HUDEP-2 (cell line): ENCODE measurements at regions not wholly inside any gene's neighbourhood (a gene's known extent, or its start where the extent isn't known, plus 50 kb on each side); places are given as distances from the start of the nearest gene placed in this dataset.

Source experiments
- DNase-seq, 76 experiments: peaks; one replicate each; lab custom pipeline; 2025; ENCODE audit not compliant: unreplicated experiment in 76 of 76; lab: John Stamatoyannopoulos, UW

DNA sequence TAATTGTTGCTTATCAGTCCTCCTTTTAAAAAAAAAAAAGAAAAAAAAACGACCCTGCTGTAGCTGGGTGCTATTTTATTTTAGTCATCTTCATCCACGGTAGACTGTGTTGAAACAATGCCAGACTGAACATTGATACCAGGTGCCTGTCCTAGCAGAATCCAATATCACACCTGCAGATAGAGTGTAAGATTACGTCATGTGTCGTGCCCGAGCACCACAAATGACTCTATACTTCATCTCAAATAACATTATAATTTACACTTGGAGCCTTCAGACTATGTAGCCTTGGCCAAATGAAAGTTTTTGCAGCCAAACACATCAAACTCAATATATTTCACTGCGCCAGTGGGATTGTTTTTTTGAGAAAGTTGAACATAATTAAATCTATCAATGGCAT, 410.6 kb downstream of the FGF9 start:
- no peak for DNase-seq

DNA sequence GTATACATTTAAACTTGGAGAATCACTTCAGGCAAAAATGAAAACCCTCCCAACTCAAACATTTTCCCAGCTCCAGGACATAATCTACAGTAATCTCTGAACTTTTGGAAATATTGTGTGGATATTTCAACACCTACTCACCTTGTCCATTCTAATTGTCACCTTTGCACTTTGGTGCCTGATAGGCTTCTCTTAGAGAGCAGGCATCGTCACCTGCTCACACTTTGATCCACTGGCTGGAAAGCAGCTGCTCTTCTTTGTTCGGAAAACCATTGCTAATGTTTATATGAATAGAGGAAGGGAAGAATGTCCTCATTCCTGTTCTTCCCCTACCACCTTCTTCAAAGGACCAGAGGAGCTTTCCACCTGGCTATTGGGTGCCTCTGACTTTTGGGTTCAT, 411.2 kb downstream of the FGF9 start:
- no peak for DNase-seq

DNA sequence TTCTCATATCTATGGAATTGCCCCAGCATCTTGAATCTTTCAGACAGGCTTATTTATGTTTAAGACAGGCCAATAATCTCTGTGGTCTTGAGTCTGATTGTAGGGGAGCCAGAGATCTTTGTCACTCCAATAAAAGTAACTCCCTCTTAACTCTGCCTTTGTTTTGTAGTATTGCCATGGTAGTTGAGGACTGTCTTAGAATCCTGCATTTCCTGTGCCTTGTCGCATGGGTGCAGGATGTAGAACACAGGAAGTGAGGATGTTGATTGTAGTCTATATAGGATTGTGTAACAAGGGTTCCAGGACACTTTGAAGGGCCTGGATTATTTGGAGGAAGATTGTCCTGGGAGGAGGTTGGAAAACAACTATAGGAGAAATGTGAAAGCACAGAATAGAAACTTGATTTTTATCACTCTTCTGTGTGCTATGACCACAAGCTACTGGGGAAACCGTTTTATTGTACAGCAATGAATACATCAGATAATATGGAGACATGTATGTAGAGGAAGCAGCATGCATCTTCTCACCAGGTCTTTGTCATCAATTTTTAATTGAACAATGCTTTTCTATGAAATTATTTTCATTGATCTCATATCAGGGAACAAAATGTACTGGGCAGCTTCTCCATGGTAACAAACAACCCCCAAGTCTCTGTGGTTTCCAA, 411.7 kb downstream of the FGF9 start:
- no peak for DNase-seq

DNA sequence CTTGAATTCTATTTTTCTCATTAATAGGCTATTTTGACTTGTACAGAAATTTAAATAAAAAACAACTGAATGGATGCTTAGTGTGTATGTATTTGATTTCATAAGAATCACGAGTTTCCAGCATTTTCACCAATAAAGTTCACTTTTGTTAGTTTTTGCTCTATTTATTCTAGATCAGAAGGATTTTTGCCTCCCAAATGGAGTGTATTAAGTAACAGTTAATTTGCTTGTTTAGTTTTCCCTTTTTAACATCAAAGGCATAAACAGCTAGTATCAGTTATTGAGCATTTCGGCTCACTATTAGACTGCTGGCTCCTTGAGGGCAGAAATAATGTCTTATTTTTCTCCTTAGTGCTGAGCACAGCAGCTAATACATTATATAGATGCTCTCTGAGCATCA, 414.1 kb downstream of the FGF9 start:
- DNase-seq: no peak

DNA sequence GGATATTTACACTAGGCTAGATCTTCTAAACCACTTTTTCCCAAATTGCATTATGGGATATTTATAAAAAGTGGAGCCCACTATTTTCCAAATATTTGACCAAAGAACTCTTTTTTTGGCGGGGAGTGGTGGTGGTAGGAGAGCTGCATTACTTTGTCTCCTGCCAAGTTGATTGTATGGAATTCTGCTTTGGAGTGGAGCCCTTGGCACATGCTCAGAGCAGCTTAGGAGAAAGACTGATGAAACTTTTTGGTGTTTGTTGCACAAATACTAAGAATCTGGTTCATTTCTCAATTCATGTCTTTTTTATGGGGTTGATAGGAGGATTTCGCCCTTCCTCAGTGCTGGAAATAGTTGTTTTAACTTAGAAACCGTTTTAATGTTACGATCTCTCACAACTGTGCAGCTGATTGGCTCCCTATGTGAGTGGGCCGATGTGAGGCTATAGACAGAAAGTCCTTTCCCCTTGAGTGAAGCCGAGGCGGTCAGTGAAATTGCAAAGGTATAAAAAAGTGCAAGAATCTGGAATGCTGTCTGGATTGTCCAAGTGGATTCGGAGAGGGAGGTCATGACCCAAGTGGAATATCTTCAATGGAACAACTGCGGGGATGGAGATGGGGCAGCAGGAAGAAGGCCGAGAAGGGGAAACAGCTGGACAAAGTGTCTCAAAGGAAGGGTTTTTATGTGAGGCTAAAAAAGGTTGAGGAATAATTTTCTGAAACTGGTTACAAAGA, 415.9 kb downstream of the FGF9 start:
- no peak for DNase-seq

DNA sequence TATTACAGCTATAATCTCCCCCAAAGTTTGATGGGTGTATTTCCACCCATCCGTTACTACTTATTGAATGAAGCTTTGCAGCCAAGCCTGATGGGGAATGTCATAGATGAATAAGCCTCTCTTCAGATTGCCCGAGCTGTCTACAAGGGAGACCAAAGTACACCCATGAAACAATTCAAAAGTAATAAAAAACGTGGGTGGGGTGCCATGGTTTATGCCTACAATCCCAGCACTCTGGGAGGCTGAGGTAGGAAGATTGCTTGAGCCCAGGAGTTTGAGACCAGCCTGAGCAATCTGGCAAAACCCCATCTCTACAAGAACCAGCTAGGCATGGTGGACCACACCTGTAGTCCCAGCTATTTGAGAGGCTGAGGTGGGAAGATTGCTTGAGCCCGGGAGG, 419.2 kb downstream of the FGF9 start:
- no peak for DNase-seq

DNA sequence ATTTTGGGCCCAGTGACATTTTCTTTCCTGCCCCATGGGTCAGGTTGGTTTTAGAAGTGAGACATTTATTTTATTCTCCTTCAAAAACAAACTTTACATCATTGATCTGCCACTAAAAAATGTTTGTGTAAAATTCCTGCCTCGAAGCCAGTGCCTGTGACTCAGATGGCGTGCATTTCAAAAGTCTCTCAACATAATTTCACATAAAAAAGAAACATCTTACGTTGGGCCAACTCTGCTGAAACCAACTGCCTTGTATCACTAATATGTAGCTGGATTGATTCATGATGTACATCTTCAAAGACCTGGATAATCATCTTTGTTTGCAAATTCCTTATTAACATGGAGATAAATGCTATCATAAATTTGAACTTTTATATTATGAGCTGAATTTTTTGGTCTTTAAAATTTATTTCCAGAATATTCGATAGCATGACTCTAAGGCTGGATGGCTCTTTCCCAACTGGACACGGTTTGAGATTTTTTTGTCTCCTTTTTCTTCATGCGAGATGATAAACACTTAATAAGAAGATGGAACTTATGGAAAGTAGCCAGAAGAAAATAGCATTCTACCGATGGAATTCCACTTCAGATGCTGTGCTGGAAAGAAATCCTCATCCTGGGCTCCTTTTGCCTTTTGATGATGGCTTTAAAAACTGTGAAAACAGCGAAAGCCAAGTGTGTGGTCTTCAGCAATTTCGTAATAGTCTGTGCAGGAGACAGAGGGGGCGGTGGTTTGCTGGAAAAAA, 420.5 kb downstream of the FGF9 start:
- DNase-seq: no peak

DNA sequence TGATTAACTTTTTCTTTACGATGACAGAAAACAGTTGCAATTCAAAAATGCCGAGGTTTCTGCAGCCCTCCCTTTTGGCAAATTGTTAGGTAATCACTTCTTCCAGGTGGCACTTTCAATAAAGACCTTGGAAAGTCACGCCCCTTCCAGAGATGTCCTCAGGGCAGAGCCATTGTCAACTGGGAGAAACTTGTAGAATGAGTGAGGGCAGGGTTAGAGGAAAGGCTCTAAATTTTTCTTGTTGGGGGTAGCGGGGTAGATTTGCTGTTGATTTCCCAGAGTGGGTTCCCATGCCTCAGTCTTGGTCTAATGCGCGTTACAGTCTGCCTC, 421.1 kb downstream of the FGF9 start:
- DNase-seq: no peak

DNA sequence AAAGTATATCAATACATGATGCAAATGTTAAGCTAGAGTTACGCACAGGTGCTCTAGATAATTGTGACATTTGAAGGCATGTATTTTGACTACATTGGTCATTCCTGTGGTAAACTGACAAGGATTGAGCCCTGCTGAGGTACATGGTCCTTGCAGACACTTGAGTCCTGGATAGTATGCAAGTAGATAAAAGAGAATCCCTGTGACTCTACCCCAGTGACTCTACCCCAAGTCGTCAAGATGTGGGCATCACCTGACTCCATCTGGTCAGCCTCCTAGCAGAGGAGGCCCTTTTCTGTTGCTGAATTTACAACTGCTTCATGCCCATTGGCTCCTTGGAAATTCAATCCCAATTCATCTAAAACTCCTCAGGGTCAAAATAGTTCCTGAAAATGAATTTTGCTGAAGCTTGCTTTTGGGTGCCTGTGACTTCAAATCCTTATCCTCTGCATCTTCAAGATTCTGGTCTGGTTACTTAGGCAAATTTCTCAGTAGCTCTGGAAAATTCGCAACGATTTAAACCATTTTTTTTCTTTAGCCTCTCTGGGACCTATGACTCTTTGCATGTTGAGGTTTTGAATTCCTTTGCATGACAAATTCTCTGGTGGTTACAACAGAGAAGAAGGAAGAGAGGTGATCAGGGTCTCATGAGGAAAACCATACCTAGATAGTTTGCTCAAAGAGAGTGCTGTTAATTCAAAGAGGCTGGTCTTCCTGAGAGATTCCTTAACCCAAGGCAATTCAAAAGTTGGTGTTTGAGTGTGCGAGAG, 422.1 kb downstream of the FGF9 start:
- DNase-seq: no peak

DNA sequence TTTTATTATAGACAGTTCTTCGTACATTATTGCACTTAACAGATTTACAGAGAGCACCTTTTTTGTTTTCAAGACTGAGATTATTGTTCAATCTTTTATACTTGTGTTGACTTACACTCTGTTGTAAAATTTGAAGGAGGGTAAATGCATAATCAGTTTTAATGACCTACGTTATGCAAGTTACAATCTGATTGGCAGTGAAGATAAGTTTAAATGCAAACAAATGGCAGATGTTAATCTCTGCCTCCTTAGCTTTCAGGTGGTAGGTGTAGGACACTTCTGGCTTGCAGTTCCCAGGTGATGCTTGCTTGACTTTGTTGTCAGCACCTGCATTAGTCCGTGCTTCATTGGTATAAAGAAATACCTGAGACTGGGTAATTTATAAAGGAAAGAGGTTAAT, 424.9 kb downstream of the FGF9 start:
- DNase-seq: no peak

DNA sequence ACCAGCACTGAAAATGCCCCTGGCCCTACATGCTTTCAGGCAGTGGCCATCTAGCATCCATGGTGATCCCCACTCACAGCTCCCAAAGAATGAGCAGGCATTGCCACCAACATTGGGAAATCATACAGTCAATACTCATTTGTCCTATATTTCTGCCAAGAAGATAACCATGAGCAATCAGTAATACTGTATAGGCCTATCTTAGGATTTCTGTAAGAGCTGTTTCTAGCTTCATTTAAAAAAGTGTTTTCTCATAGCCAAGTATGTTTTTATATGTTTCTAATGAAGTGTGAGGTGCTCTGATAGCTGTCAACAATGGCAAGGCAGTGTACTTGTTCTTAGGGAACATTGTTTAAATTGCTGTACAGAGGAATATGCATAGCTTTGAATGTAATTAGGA, 428.7 kb downstream of the FGF9 start:
- no peak for DNase-seq

DNA sequence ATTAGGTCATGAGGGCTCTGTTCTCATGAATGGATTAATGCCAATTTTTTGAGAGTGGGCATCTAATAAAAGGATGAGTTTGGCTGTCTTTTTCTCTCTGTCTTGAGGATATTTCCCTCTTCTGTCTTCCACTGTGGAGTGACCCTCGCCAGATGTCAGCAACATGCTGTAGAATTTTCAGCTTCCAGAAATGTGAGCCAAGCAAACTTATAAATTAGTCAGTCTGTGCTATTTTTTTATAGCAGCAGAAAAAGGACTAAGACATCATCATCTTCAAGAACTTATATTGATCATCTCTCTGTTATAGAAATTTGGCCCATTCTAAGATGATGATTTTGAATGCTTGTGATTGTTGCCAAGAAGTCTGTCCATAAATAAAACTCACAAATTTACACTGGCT, 431.4 kb downstream of the FGF9 start:
- DNase-seq: no peak

DNA sequence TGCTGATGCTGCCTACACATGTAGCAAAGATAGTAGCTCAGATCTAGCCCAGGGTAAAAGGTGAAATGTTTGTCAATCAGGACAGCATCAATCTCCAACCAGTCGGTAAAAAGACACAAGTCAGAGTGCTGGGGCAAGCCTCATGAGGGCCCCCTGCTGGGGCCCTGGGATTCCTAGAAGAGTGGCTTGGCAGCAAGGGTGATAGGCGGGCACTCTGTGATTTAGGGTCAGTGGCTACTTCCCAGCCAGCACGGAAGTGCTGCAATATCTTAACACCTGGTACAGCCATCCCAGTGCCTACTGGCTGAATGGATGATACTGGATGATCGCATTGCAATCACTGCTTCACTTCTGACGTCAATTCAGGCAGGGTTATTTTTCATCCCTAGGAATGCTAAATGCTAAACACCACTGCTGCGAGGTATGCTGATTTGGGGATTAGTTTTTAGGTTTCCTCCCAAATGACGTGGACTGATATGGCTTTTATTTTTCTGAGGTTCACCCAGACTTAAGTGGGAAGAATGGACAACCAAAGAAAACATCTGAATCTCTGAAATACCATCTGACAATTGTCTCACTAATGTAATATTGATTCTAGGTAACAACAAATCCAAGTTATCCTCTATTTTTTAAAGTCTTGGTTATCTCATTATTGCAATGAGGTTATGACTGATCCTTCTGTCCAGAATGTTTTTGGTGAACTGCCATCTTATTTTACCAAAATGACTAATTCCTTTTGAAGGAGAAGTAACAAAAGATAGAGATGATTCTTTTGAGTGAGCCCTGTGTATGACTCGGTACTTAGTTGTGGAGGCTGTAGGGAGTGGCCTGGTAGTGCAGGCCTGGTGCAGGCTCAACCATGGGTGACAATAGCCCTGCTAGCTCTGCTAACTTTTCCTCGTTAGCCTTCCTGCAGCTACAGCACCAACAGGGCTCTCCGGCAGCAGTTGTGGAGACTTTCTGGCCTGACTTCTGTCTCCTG, 432.5 kb downstream of the FGF9 start:
- no peak for DNase-seq

DNA sequence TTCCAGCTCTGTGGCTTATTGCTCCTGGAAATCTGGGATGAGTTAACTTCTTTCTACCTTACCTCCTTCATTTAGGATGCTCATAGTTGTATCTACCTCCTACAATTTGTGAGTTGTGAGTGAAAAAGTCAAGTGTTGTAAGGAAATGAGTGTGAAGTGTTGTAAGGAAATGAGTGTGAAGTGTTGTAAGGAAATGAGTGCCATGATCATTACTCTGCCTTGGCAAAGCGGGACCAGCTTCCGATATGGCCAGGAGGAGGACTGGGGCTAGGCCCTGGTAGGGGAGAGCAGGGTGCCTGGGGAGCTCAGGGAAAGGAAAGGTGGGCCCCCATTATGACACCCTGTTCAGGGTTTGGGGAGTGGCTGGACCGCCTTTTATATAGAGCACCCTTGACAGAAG, 435.2 kb downstream of the FGF9 start:
- DNase-seq: no peak

DNA sequence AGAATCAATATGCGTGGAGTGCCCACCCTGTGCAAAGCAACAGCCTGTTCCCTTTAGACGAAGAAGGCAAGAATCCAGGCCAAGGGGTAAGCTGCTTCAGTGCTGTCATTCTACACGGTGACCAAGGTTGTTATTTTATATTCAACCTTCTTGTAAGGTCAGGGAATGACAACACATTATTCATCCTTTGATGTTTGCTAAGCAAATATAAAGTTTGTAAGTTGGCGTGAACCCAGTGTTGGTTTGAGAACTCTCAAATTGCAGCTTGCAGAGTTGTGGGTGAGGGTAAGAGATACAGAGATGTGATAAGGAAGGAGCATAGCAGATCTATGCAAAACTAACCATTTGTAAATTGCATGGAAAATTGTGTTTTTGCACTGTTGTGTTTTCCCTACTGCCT, 436.7 kb downstream of the FGF9 start:
- no peak for DNase-seq

DNA sequence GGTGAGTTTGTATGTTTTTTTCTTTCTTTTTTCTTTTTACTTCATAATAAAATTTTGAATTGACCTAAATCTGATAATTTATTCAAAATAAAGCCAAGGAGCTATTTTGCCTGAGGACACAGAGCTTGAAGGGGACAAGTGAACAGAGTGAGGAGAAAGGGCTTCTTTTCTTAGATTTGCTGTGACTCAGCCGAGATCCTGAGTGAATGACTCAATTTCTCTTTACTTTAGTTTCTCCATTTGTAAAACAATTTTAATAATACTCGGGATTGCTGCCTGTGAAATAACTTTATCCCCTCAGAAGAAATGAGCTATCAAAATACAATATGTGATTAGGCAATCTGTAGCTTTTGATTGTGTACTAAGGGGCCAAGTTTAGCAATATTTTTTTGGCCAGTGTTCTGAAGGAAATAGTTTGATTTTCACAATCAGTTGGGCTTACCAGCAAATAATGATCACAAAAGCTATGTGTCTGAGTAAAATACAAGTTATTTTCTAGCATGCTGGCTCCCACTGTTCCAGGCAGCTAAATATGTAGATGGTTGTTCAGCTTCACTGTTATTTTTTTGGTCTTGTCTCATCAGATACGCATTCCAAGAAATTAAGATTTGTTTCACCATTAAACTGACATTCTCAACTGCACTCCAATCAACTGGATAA, 437.5 kb downstream of the FGF9 start:
- no peak for DNase-seq

DNA sequence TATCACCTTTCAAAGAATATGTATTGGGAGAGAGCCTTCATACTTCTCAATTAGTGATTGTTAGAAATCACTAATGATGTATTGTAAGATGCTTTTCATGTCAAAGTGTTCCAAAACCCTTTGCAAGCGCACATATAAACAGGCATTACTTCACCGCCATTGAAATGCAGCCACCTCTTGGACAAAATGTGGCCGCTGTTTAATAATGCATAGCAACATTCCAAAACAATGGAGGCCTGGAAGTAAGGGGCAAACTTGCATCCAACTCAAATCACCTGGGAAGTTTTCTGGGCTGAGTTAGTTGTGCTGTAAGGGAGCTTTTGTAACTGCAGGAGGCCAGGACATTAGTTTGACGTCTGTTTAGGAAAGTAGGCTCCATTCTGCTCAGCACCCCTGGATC, 438.1 kb downstream of the FGF9 start:
- DNase-seq: no peak

DNA sequence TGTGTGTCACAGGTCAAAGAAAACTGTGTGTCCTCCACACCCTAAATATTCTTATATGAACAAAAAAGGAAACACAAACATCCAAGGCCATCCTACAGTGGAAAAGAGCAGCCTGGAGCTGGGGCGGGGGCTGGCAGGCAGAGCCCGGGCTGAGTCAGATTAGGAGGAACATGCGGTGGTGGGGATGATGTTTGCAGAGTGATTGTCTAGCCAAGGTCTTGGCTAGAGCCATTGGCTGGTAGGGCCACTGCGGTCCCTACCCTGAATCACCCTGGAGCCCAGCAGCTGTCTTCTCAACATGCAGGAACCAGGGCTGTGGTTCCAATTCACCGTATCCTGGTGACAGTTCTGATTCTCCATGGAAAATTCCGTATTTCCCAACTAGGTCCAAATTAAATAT, 439.5 kb downstream of the FGF9 start:
- DNase-seq: no peak

DNA sequence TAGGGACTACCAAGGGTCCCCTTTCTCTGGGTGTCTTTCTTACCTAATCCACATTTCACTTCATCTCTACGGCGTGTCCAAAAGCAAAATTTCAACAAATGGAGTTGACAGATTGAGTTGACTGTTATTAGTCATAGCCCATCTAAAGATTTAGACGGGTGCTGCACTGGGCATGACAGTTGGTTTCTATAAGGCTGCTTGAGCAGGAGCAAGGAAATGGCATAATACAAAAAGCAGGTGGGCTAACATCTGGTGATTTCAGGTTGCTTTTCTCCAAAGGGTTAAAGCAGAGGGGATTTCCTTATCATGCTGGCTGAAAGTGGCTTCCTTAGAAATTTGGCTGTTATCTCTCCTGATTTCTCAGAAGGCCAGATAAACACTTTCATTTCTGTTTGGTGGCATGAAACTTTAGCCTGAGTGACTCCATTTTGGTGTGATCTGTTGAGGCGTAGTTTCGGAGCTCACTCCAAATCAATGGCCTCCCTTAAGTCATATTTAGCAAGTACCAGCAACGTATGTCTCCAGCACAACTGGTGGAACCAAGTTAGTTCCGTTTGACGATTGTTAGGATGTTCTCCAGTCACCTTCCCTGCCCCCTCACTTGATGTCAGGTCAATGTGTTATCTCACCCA, 440.4 kb downstream of the FGF9 start:
- DNase-seq: no peak
